Skeletal muscle cell (primary cell): ENCODE measurements at regions not wholly inside any gene's neighbourhood (a gene's known extent, or its start where the extent isn't known, plus 50 kb on each side); places are given as distances from the start of the nearest gene placed in this dataset.
"Not testable (repeated sequence)": the region's sequence is repeated elsewhere in the genome, so short reads cannot be mapped to it uniquely, and the experiment has no call there.

ENCODE experiments used
- DNase-seq: peaks from one replicate; pipeline ENCODE4 v3.0.0-alpha.2; 2010; ENCODE audit warnings: low read depth
- H3K4me3 ChIP-seq: 2 replicates; pipeline ENCODE4 v1.5.1; 2011; ENCODE audit warnings: low read depth, mild to moderate bottlenecking, control low read depth, low read length, moderate library complexity

GRCh38 chr12:131578828-131579470, 131.9 kb upstream of the SFSWAP start:
- no peak overlapping the region for H3K4me3 ChIP-seq
- no peak for DNase-seq

- DNase-seq = no peak
- H3K4me3 ChIP-seq = no peak overlapping the region
Observed at GRCh38 chr12:131583090-131583712, 127.7 kb upstream of the SFSWAP start.

GRCh38 chr12:131586269-131586668, 124.6 kb upstream of the SFSWAP start:
- no peak overlapping the region for H3K4me3 ChIP-seq
- no peak for DNase-seq

- H3K4me3 ChIP-seq = no peak overlapping the region
- no peak for DNase-seq
Observed at GRCh38 chr12:131586761-131587160, 124.1 kb upstream of the SFSWAP start.

- no peak overlapping the region for H3K4me3 ChIP-seq
- DNase-seq = no peak
Observed at GRCh38 chr12:131587565-131587964, 123.3 kb upstream of the SFSWAP start.

GRCh38 chr12:131589221-131589897, 121.5 kb upstream of the SFSWAP start:
- DNase-seq = no peak
- H3K4me3 ChIP-seq = no peak overlapping the region

GRCh38 chr12:131589966-131590365, 120.9 kb upstream of the SFSWAP start:
- no peak for DNase-seq
- no peak overlapping the region for H3K4me3 ChIP-seq

GRCh38 chr12:131591136-131591535, 119.8 kb upstream of the SFSWAP start:
- DNase-seq = no peak
- no peak overlapping the region for H3K4me3 ChIP-seq

- DNase-seq = no peak
- H3K4me3 ChIP-seq = no peak overlapping the region
Observed at GRCh38 chr12:131591714-131592709, 118.9 kb upstream of the SFSWAP start.

- DNase-seq = no peak
Observed at GRCh38 chr12:131592972-131593371, 117.9 kb upstream of the SFSWAP start.

GRCh38 chr12:131593406-131593805, 117.5 kb upstream of the SFSWAP start:
- H3K4me3 ChIP-seq = no peak overlapping the region
- DNase-seq = no peak

More at GRCh38 chr12:131592972-131593371, 117.9 kb upstream of the SFSWAP start:
- no peak overlapping the region for H3K4me3 ChIP-seq

GRCh38 chr12:131596115-131596514, 114.8 kb upstream of the SFSWAP start:
- no peak overlapping the region for H3K4me3 ChIP-seq
- no peak for DNase-seq

- DNase-seq = no peak
- H3K4me3 ChIP-seq = no peak overlapping the region
Observed at GRCh38 chr12:131597333-131597732, 113.6 kb upstream of the SFSWAP start.

GRCh38 chr12:131598717-131599116, 112.2 kb upstream of the SFSWAP start:
- no peak for DNase-seq
- no peak overlapping the region for H3K4me3 ChIP-seq

GRCh38 chr12:131599190-131600159, 111.4 kb upstream of the SFSWAP start:
- H3K4me3 ChIP-seq = no peak overlapping the region
- no peak for DNase-seq

- DNase-seq = no peak
- no peak overlapping the region for H3K4me3 ChIP-seq
Observed at GRCh38 chr12:131600160-131600532, 110.7 kb upstream of the SFSWAP start.

GRCh38 chr12:131601499-131601898, 109.4 kb upstream of the SFSWAP start:
- H3K4me3 ChIP-seq, DNase-seq: not testable (repeated sequence)

GRCh38 chr12:131603106-131603938, 107.6 kb upstream of the SFSWAP start:
- no peak for DNase-seq
- H3K4me3 ChIP-seq = no peak overlapping the region
